Endodermal cell (in vitro differentiated cells): ENCODE measurements at regions not wholly inside any gene's neighbourhood (a gene's known extent, or its start where the extent isn't known, plus 50 kb on each side); places are given as distances from the start of the nearest gene placed in this dataset.

Source experiments
- DNase-seq: peaks from one replicate; pipeline ENCODE4 v3.0.0-alpha.2; 2017
- H3K27ac ChIP-seq: 2 replicates; pipeline ENCODE4 v1.5.1; 2013; ENCODE audit warnings: mild to moderate bottlenecking, low read depth, low read length, moderate library complexity
- H3K27me3 ChIP-seq: 2 replicates; pipeline ENCODE4 v1.6.1; 2013; ENCODE audit warnings: mild to moderate bottlenecking, low read length, moderate library complexity; ENCODE audit not compliant: insufficient read depth, control insufficient read depth, poor library complexity, severe bottlenecking
- H3K36me3 ChIP-seq: 2 replicates; pipeline ENCODE4 v1.7.0; 2013; ENCODE audit warnings: mild to moderate bottlenecking, low read length, moderate library complexity; ENCODE audit not compliant: control insufficient read depth, insufficient read depth
- H3K4me1 ChIP-seq: one replicate; pipeline ENCODE4 v1.7.0; 2013; ENCODE audit warnings: low read length; ENCODE audit not compliant: control insufficient read depth, insufficient read depth
- H3K4me3 ChIP-seq: 2 replicates; pipeline ENCODE4 v1.5.1; 2013; ENCODE audit warnings: mild to moderate bottlenecking, low read length, moderate library complexity
- H3K9ac ChIP-seq: 2 replicates; pipeline ENCODE4 v1.6.1; 2013; ENCODE audit warnings: mild to moderate bottlenecking, low read length, moderate library complexity; ENCODE audit not compliant: poor library complexity, severe bottlenecking; ENCODE audit errors: extremely low read depth
- H3K9me3 ChIP-seq: 2 replicates; pipeline ENCODE4 v1.6.1; 2013; ENCODE audit warnings: mild to moderate bottlenecking, low read length, moderate library complexity; ENCODE audit not compliant: control insufficient read depth
- H3K27ac Mint-ChIP-seq: 2 replicates; pipeline ENCODE4 v1.8.0; 2020; ENCODE audit warnings: mixed read lengths
- H3K27me3 Mint-ChIP-seq: 2 replicates; pipeline ENCODE4 v1.8.0; 2021; ENCODE audit warnings: mild to moderate bottlenecking, mixed read lengths; ENCODE audit not compliant: insufficient read depth
- H3K36me3 Mint-ChIP-seq: 2 replicates; pipeline ENCODE4 v1.8.0; 2020; ENCODE audit warnings: low read depth, mixed read lengths
- H3K4me1 Mint-ChIP-seq: 2 replicates; pipeline ENCODE4 v1.8.0; 2020; ENCODE audit warnings: mixed read lengths
- H3K4me3 Mint-ChIP-seq: 2 replicates; pipeline ENCODE4 v1.8.0; 2020; ENCODE audit warnings: mild to moderate bottlenecking, moderate library complexity, mixed read lengths
- H3K9me3 Mint-ChIP-seq: 2 replicates; pipeline ENCODE4 v1.8.0; 2020; ENCODE audit warnings: mild to moderate bottlenecking, mixed read lengths
- CTCF ChIP-seq: fragments of 200-600 bp; sonication (generic); conservative IDR thresholded peaks from 2 replicates; pipeline ENCODE4 v1.5.0; 2021; ENCODE audit warnings: antibody characterized with exemption, mild to moderate bottlenecking
- WGBS, 2 experiments: methylation state at CpG; one replicate each; pipeline versions ENCODE4 v1.1.5 to v1.1.7; 2013; ENCODE audit warnings: missing lambda C conversion rate in 2 of 2, mixed read lengths in 1 of 2; ENCODE audit not compliant: insufficient coverage in 1 of 2, insufficient read length in 1 of 2; 5-methylcytosine and 5-hydroxymethylcytosine counted together

DNA sequence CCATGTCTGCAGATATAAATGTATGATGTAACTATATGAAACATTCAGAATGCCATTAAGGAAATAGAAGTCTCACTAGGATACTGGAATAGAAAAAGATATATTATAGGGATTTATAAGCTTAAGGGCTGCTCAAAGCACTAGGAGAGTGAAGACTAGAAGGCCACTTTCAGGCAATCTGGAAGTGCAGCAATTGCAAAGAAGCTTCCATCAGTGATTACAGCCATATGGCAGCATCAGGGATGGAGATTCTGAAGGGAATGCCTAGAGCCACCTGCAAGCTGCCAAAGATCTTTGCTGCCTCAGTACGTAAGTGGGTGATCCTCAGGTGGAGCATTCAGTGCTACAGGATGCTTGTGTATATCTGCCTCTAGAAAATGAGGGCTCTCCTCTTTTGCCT lies 796.2 kb upstream of the EPHA7 start:
- Mint-ChIP-seq H3K36me3 (no peaks in the 10 kb centered on the region), H3K9me3 (no peaks in the 10 kb centered on the region), H3K27ac (no peak overlapping the region), H3K4me1 (peaks cover 5% of the 10 kb centered on the region), H3K27me3 (no peaks in the 10 kb centered on the region), H3K4me3 (no peak overlapping the region)
- no peak overlapping the region for H3K27ac ChIP-seq
- TF ChIP-seq CTCF = no peak
- no peaks in the 10 kb centered on the region for H3K9me3 ChIP-seq
- no peak overlapping the region for H3K9ac ChIP-seq
- 75 to 97% methylated on average over 1 of the region's 1 CpG for WGBS, 2 experiments
- no peak for DNase-seq
- H3K4me3 ChIP-seq = no peak overlapping the region
- H3K36me3 ChIP-seq = no peaks in the 10 kb centered on the region
- no peaks in the 10 kb centered on the region for H3K27me3 ChIP-seq
- H3K4me1 ChIP-seq = no peaks in the 10 kb centered on the region

- WGBS, 2 experiments = 57 to 83% methylated on average over 1 to 2 of the region's 2 CpGs
- Histone ChIP-seq H3K9ac (no peak overlapping the region), H3K4me1 (no peaks in the 10 kb centered on the region), H3K4me3 (no peak overlapping the region), H3K9me3 (no peaks in the 10 kb centered on the region), H3K27ac (peak overlapping the region; percentile 82), H3K36me3 (no peaks in the 10 kb centered on the region), H3K27me3 (no peaks in the 10 kb centered on the region)
- H3K4me1 Mint-ChIP-seq = peaks cover 5% of the 10 kb centered on the region
- H3K27ac Mint-ChIP-seq = no peak overlapping the region
- DNase-seq = no peak
- no peak overlapping the region for H3K4me3 Mint-ChIP-seq
- no peak for TF ChIP-seq CTCF
- H3K9me3 Mint-ChIP-seq = no peaks in the 10 kb centered on the region
- no peaks in the 10 kb centered on the region for H3K36me3 Mint-ChIP-seq
- H3K27me3 Mint-ChIP-seq = no peaks in the 10 kb centered on the region
Observed at GRCh38 chr6:94213226-94213625, 793.9 kb upstream of the EPHA7 start.

GRCh38 chr6:94196891-94197290 lies 777.5 kb upstream of the EPHA7 start:
- WGBS, 2 experiments = 93 to 96% methylated on average over 2 to 5 of the region's 5 CpGs
- no peak overlapping the region for H3K9ac ChIP-seq
- H3K36me3 Mint-ChIP-seq = peaks cover 2% of the 10 kb centered on the region
- no peaks in the 10 kb centered on the region for H3K27me3 ChIP-seq
- no peak overlapping the region for H3K4me3 Mint-ChIP-seq
- no peak overlapping the region for H3K27ac ChIP-seq
- no peak for DNase-seq
- H3K4me1 Mint-ChIP-seq = peaks cover 4% of the 10 kb centered on the region
- H3K4me1 ChIP-seq = no peaks in the 10 kb centered on the region
- H3K27me3 Mint-ChIP-seq = no peaks in the 10 kb centered on the region
- no peak overlapping the region for H3K27ac Mint-ChIP-seq
- no peaks in the 10 kb centered on the region for H3K36me3 ChIP-seq
- H3K9me3 Mint-ChIP-seq = peaks cover 5% of the 10 kb centered on the region
- TF ChIP-seq CTCF = no peak
- no peak overlapping the region for H3K4me3 ChIP-seq
- no peaks in the 10 kb centered on the region for H3K9me3 ChIP-seq
